ENCODE measurements at regions not wholly inside any gene's neighbourhood (a gene's known extent, or its start where the extent isn't known, plus 50 kb on each side); places are given as distances from the start of the nearest gene placed in this dataset.

GRCh38 chr14:56026506-56026905, 91.7 kb upstream of the PELI2 start:
- intact Hi-C loops (cut with micrococcal nuclease): no loop called here
- H3K4me3 ChIP-seq (ENCODE audit: low read length): no peak overlapping the region
- Mint-ChIP-seq H3K4me1 (no peaks in the 10 kb centered on the region), H3K27ac (no peak overlapping the region), H3K36me3 (no peaks in the 10 kb centered on the region), H3K9me3 (peaks cover 0 to 3% (median 0%) of the 10 kb centered on the region in 11 donors), H3K4me3 (no peak overlapping the region), H3K27me3 (peaks cover 22 to 54% (median 41%) of the 10 kb centered on the region in 5 donors)
- H3K9me3 ChIP-seq (ENCODE audit: control insufficient read depth in 2 of 3, low read length in 3 of 3): no peaks in the 10 kb centered on the region
- ChIA-PET CTCF (interaction anchor here (0.6 kb wide), 1 partner anchor 8 kb away, joined by 3 read pairs; no protein-coding TSS in a partner anchor), POLR2A (no interaction called here)
- H3K27me3 ChIP-seq (ENCODE audit: control insufficient read depth in 2 of 2, insufficient read depth in 2 of 2, low read length in 2 of 2): no peaks in the 10 kb centered on the region
- ATAC-seq (no peak), DNase-seq (no peak)
- no peak overlapping the region for H3K27ac ChIP-seq (ENCODE audit: low read depth, low read length)
- H3K36me3 ChIP-seq (ENCODE audit: control insufficient read depth in 2 of 3, insufficient read depth in 3 of 3, low read length in 3 of 3): no peaks in the 10 kb centered on the region
- H3K4me1 ChIP-seq (ENCODE audit: control insufficient read depth in 2 of 2, insufficient read depth in 2 of 2, low read length in 2 of 2): no peaks in the 10 kb centered on the region

- no peak overlapping the region for H3K4me3 Mint-ChIP-seq
- Histone ChIP-seq H3K4me1 (ENCODE audit: control insufficient read depth in 2 of 2, insufficient read depth in 2 of 2, low read length in 2 of 2) (no peaks in the 10 kb centered on the region), H3K9me3 (ENCODE audit: control insufficient read depth in 2 of 3, low read length in 3 of 3) (no peaks in the 10 kb centered on the region), H3K4me3 (ENCODE audit: low read length) (no peak overlapping the region), H3K36me3 (ENCODE audit: control insufficient read depth in 2 of 3, insufficient read depth in 3 of 3, low read length in 3 of 3) (no peaks in the 10 kb centered on the region), H3K27ac (ENCODE audit: low read depth, low read length) (no peak overlapping the region), H3K27me3 (ENCODE audit: control insufficient read depth in 2 of 2, insufficient read depth in 2 of 2, low read length in 2 of 2) (no peaks in the 10 kb centered on the region)
- H3K4me1 Mint-ChIP-seq: no peaks in the 10 kb centered on the region
- H3K27me3 Mint-ChIP-seq: peaks cover 27 to 62% (median 44%) of the 10 kb centered on the region in 5 donors
- H3K27ac Mint-ChIP-seq: no peak overlapping the region
- POLR2A ChIA-PET: no interaction called here
- intact Hi-C loops (cut with micrococcal nuclease): no loop called here
- no peaks in the 10 kb centered on the region for H3K36me3 Mint-ChIP-seq
- DNase-seq (no peak), ATAC-seq (no peak)
- H3K9me3 Mint-ChIP-seq: peaks cover 0 to 3% (median 0%) of the 10 kb centered on the region in 11 donors
- CTCF ChIA-PET: no interaction called here
These were observed 90.8 kb upstream of the PELI2 start for GRCh38 chr14:56027421-56027820.

- Histone ChIP-seq H3K9me3 (ENCODE audit: control insufficient read depth in 2 of 3, low read length in 3 of 3) (no peaks in the 10 kb centered on the region), H3K27ac (ENCODE audit: low read depth, low read length) (no peak overlapping the region), H3K4me3 (ENCODE audit: low read length) (no peak overlapping the region), H3K27me3 (ENCODE audit: control insufficient read depth in 2 of 2, insufficient read depth in 2 of 2, low read length in 2 of 2) (no peaks in the 10 kb centered on the region), H3K36me3 (ENCODE audit: control insufficient read depth in 2 of 3, insufficient read depth in 3 of 3, low read length in 3 of 3) (no peaks in the 10 kb centered on the region), H3K4me1 (ENCODE audit: control insufficient read depth in 2 of 2, insufficient read depth in 2 of 2, low read length in 2 of 2) (no peaks in the 10 kb centered on the region)
- Mint-ChIP-seq H3K4me3 (no peak overlapping the region), H3K4me1 (no peaks in the 10 kb centered on the region), H3K27me3 (peaks cover 27 to 65% (median 47%) of the 10 kb centered on the region in 5 donors), H3K9me3 (peaks cover 0 to 3% (median 0%) of the 10 kb centered on the region in 11 donors), H3K36me3 (no peaks in the 10 kb centered on the region), H3K27ac (no peak overlapping the region)
- POLR2A ChIA-PET: no interaction called here
- ATAC-seq (no peak), DNase-seq (no peak)
- intact Hi-C loops (cut with micrococcal nuclease): no loop called here
- CTCF ChIA-PET: no interaction called here
These were observed 90.1 kb upstream of the PELI2 start for GRCh38 chr14:56027916-56028712.

- POLR2A ChIA-PET: interaction anchor here (0.6 kb wide), 1 partner anchor 266 kb away, joined by 3 read pairs; no protein-coding TSS in a partner anchor
- no peaks in the 10 kb centered on the region for H3K9me3 ChIP-seq (ENCODE audit: control insufficient read depth in 2 of 3, low read length in 3 of 3)
- H3K9me3 Mint-ChIP-seq: peaks cover 0 to 3% (median 0%) of the 10 kb centered on the region in 11 donors
- ATAC-seq (no peak), DNase-seq (no peak)
- intact Hi-C loops (cut with micrococcal nuclease): no loop called here
- no peaks in the 10 kb centered on the region for H3K27me3 ChIP-seq (ENCODE audit: control insufficient read depth in 2 of 2, insufficient read depth in 2 of 2, low read length in 2 of 2)
- H3K4me3 ChIP-seq (ENCODE audit: low read length): no peak overlapping the region
- no peak overlapping the region for H3K4me3 Mint-ChIP-seq
- peaks cover 13 to 59% (median 23%) of the 10 kb centered on the region in 5 donors for H3K27me3 Mint-ChIP-seq
- H3K4me1 Mint-ChIP-seq: no peaks in the 10 kb centered on the region
- no peaks in the 10 kb centered on the region for H3K36me3 ChIP-seq (ENCODE audit: control insufficient read depth in 2 of 3, insufficient read depth in 3 of 3, low read length in 3 of 3)
- H3K27ac Mint-ChIP-seq: no peak overlapping the region
- CTCF ChIA-PET: interaction anchor here (0.6 kb wide), 1 partner anchor 229 kb away, joined by 3 read pairs; no protein-coding TSS in a partner anchor
- no peak overlapping the region for H3K27ac ChIP-seq (ENCODE audit: low read depth, low read length)
- no peaks in the 10 kb centered on the region for H3K4me1 ChIP-seq (ENCODE audit: control insufficient read depth in 2 of 2, insufficient read depth in 2 of 2, low read length in 2 of 2)
- H3K36me3 Mint-ChIP-seq: no peaks in the 10 kb centered on the region
These were observed 81.9 kb upstream of the PELI2 start for GRCh38 chr14:56036353-56036752.

GRCh38 chr14:56040121-56040520, 78.1 kb upstream of the PELI2 start:
- H3K4me1 Mint-ChIP-seq: no peaks in the 10 kb centered on the region

GRCh38 chr14:56044196-56044595, 74.0 kb upstream of the PELI2 start:
- no peaks in the 10 kb centered on the region for H3K4me1 Mint-ChIP-seq
- ATAC-seq: no peak
- no peak overlapping the region for H3K4me3 Mint-ChIP-seq
- no peak overlapping the region for H3K27ac Mint-ChIP-seq
- Histone ChIP-seq H3K36me3 (ENCODE audit: control insufficient read depth in 2 of 3, insufficient read depth in 3 of 3, low read length in 3 of 3) (no peaks in the 10 kb centered on the region), H3K4me3 (ENCODE audit: low read length) (no peak overlapping the region), H3K4me1 (ENCODE audit: control insufficient read depth in 2 of 2, insufficient read depth in 2 of 2, low read length in 2 of 2) (no peaks in the 10 kb centered on the region), H3K27me3 (ENCODE audit: control insufficient read depth in 2 of 2, insufficient read depth in 2 of 2, low read length in 2 of 2) (peaks cover 0 to 2% of the 10 kb centered on the region in 2 donors), H3K9me3 (ENCODE audit: control insufficient read depth in 2 of 3, low read length in 3 of 3) (no peaks in the 10 kb centered on the region), H3K27ac (ENCODE audit: low read depth, low read length) (no peak overlapping the region)
- no peak for DNase-seq
- peaks cover 2 to 31% (median 19%) of the 10 kb centered on the region in 5 donors for H3K27me3 Mint-ChIP-seq
- CTCF ChIA-PET: no interaction called here
- intact Hi-C loops (cut with micrococcal nuclease): no loop called here
- H3K36me3 Mint-ChIP-seq: no peaks in the 10 kb centered on the region
- POLR2A ChIA-PET: no interaction called here
- H3K9me3 Mint-ChIP-seq: peaks cover 0 to 2% (median 0%) of the 10 kb centered on the region in 11 donors

More at GRCh38 chr14:56040121-56040520, 78.1 kb upstream of the PELI2 start:
- ATAC-seq (no peak), DNase-seq (no peak)
- CTCF ChIA-PET: no interaction called here
- H3K27me3 Mint-ChIP-seq: peaks cover 12 to 60% (median 19%) of the 10 kb centered on the region in 5 donors
- POLR2A ChIA-PET: no interaction called here
- no peak overlapping the region for H3K27ac ChIP-seq (ENCODE audit: low read depth, low read length)
- no peak overlapping the region for H3K4me3 Mint-ChIP-seq
- no peaks in the 10 kb centered on the region for H3K9me3 ChIP-seq (ENCODE audit: control insufficient read depth in 2 of 3, low read length in 3 of 3)
- H3K4me1 ChIP-seq (ENCODE audit: control insufficient read depth in 2 of 2, insufficient read depth in 2 of 2, low read length in 2 of 2): no peaks in the 10 kb centered on the region
- H3K27ac Mint-ChIP-seq: no peak overlapping the region
- no peaks in the 10 kb centered on the region for H3K36me3 ChIP-seq (ENCODE audit: control insufficient read depth in 2 of 3, insufficient read depth in 3 of 3, low read length in 3 of 3)
- peaks cover 0 to 3% (median 0%) of the 10 kb centered on the region in 11 donors for H3K9me3 Mint-ChIP-seq
- peaks cover 0 to 2% of the 10 kb centered on the region in 2 donors for H3K27me3 ChIP-seq (ENCODE audit: control insufficient read depth in 2 of 2, insufficient read depth in 2 of 2, low read length in 2 of 2)
- intact Hi-C loops (cut with micrococcal nuclease): no loop called here
- no peak overlapping the region for H3K4me3 ChIP-seq (ENCODE audit: low read length)
- no peaks in the 10 kb centered on the region for H3K36me3 Mint-ChIP-seq

- no peaks in the 10 kb centered on the region for H3K36me3 Mint-ChIP-seq
- CTCF ChIA-PET: no interaction called here
- ATAC-seq: no peak
- no peak overlapping the region for H3K27ac Mint-ChIP-seq
- Histone ChIP-seq H3K27ac (ENCODE audit: low read depth, low read length) (no peak overlapping the region), H3K4me1 (ENCODE audit: control insufficient read depth in 2 of 2, insufficient read depth in 2 of 2, low read length in 2 of 2) (no peaks in the 10 kb centered on the region), H3K36me3 (ENCODE audit: control insufficient read depth in 2 of 3, insufficient read depth in 3 of 3, low read length in 3 of 3) (no peaks in the 10 kb centered on the region), H3K4me3 (ENCODE audit: low read length) (no peak overlapping the region), H3K27me3 (ENCODE audit: control insufficient read depth in 2 of 2, insufficient read depth in 2 of 2, low read length in 2 of 2) (peaks cover 0 to 2% of the 10 kb centered on the region in 2 donors), H3K9me3 (ENCODE audit: control insufficient read depth in 2 of 3, low read length in 3 of 3) (no peaks in the 10 kb centered on the region)
- peaks cover 0 to 2% (median 0%) of the 10 kb centered on the region in 11 donors for H3K9me3 Mint-ChIP-seq
- POLR2A ChIA-PET: no interaction called here
- H3K4me1 Mint-ChIP-seq: no peaks in the 10 kb centered on the region
- peaks cover 4 to 24% (median 11%) of the 10 kb centered on the region in 5 donors for H3K27me3 Mint-ChIP-seq
- DNase-seq: no peak
- H3K4me3 Mint-ChIP-seq: no peak overlapping the region
- intact Hi-C loops (cut with micrococcal nuclease): no loop called here
These were observed 71.7 kb upstream of the PELI2 start for GRCh38 chr14:56046546-56046945.
